Gastrocnemius medialis (tissue), 4 donors: ENCODE measurements at regions not wholly inside any gene's neighbourhood (a gene's known extent, or its start where the extent isn't known, plus 50 kb on each side); places are given as distances from the start of the nearest gene placed in this dataset.

Experiments
- ATAC-seq, 2 donors: fragments of 150-250 bp; one replicate each; pipeline ENCODE4 v1.9.1; 2016
- DNase-seq, 2 donors: peaks; one replicate each; pipeline ENCODE4 v3.0.0-alpha.2; 2019
- H3K27ac ChIP-seq, 4 donors: fragments of 200-600 bp; sonication (generic); 1 replicate in 1 of 4; 2 replicates in 3 of 4; pipeline ENCODE4 v1.5.1; 2016 to 2018; ENCODE audit warnings: mild to moderate bottlenecking in 2 of 4, moderate library complexity in 1 of 4
- H3K27me3 ChIP-seq, 3 donors: fragments of 200-600 bp; sonication (generic) in 2 of 3; 1 replicate in 1 of 3; 2 replicates in 2 of 3; pipeline versions ENCODE4 v1.5.1 to v1.6.0; 2016 to 2019; ENCODE audit warnings: mild to moderate bottlenecking in 1 of 3, moderate library complexity in 1 of 3
- H3K36me3 ChIP-seq, 2 donors: fragments of 200-600 bp; sonication (generic) in 1 of 2; one replicate each; pipeline ENCODE4 v1.5.1; 2017 to 2018
- H3K4me1 ChIP-seq, 2 donors: fragments of 200-600 bp; sonication (generic) in 1 of 2; one replicate each; pipeline ENCODE4 v1.5.1; 2016 to 2017; ENCODE audit warnings: mild to moderate bottlenecking in 2 of 2
- H3K4me3 ChIP-seq, 4 donors: fragments of 200-600 bp; sonication (generic) in 3 of 4; 1 replicate in 1 of 4; 2 replicates in 3 of 4; pipeline ENCODE4 v1.5.1; 2016 to 2019; ENCODE audit warnings: mild to moderate bottlenecking in 2 of 4
- H3K9me3 ChIP-seq, 3 donors: fragments of 200-600 bp; sonication (generic) in 2 of 3; 1 replicate in 1 of 3; 2 replicates in 2 of 3; pipeline ENCODE4 v1.5.1; 2016 to 2019
- CTCF ChIP-seq, 5 experiments: fragments of 450-650 bp in 3 of 5; fragments of 200-600 bp in 2 of 5; sonication (generic) in 2 of 5; IDR thresholded peaks in 4 of 5; conservative IDR thresholded peaks in 1 of 5; 1 replicate in 4 of 5; 2 replicates in 1 of 5; pipeline ENCODE4 v1.5.1; 2016 to 2019; ENCODE audit warnings: antibody characterized with exemption in 5 of 5, mild to moderate bottlenecking in 3 of 5, moderate library complexity in 3 of 5
- POLR2A ChIP-seq, 2 donors: fragments of 450-650 bp; IDR thresholded peaks; one replicate each; pipeline ENCODE4 v1.6.1; 2017; ENCODE audit warnings: antibody characterized with exemption in 2 of 2, mild to moderate bottlenecking in 2 of 2, moderate library complexity in 2 of 2
- in situ Hi-C, 4 donors: fragments of 200-750 bp; cut with MboI; loops; one replicate each; pipeline versions ENCODE4 v1.15.0 to v1.8.0; 2017; ENCODE audit warnings: low sequenced_read_pairs in 4 of 4
- intact Hi-C: fragments of 100-400 bp; cut with DNase I; formaldehyde crosslinking; loops from one replicate; pipeline ENCODE4 v1.15.1; 2023; ENCODE audit warnings: low total_unique reads

- TF ChIP-seq CTCF (IDR thresholded peaks at IDR 0.05 in 4 of 5, conservative IDR thresholded peaks at IDR 0.05 in 1 of 5) (no peak), POLR2A (IDR thresholded peaks at IDR 0.05) (no peak)
- H3K9me3 ChIP-seq = no peaks in the 10 kb centered on the region
- intact Hi-C loops = no loop called here
- H3K27me3 ChIP-seq = no peaks in the 10 kb centered on the region
- H3K4me1 ChIP-seq = no peaks in the 10 kb centered on the region
- H3K36me3 ChIP-seq = no peaks in the 10 kb centered on the region
- DNase-seq (no peak), ATAC-seq (no peak)
- in situ Hi-C loops = no loop called here
- no peak overlapping the region for H3K27ac ChIP-seq
- H3K4me3 ChIP-seq = no peak overlapping the region
Measured at GRCh38 chr9:87437966-87438365, 59.7 kb upstream of the DAPK1 start.

GRCh38 chr9:87441251-87441650 is 56.4 kb upstream of the DAPK1 start:
- Histone ChIP-seq H3K27ac (no peak overlapping the region), H3K4me1 (no peaks in the 10 kb centered on the region), H3K36me3 (no peaks in the 10 kb centered on the region), H3K4me3 (no peak overlapping the region), H3K27me3 (no peaks in the 10 kb centered on the region), H3K9me3 (no peaks in the 10 kb centered on the region)
- ATAC-seq (no peak), DNase-seq (no peak)
- no peak for TF ChIP-seq POLR2A (IDR thresholded peaks at IDR 0.05)
- TF ChIP-seq CTCF (IDR thresholded peaks at IDR 0.05 in 4 of 5, conservative IDR thresholded peaks at IDR 0.05 in 1 of 5) = no peak
- intact Hi-C loops (no loop called here), in situ Hi-C loops (no loop called here)

GRCh38 chr9:87442451-87442850 is 55.2 kb upstream of the DAPK1 start:
- Histone ChIP-seq H3K4me3 (no peak overlapping the region), H3K27me3 (no peaks in the 10 kb centered on the region), H3K9me3 (no peaks in the 10 kb centered on the region), H3K36me3 (no peaks in the 10 kb centered on the region), H3K27ac (no peak overlapping the region), H3K4me1 (no peaks in the 10 kb centered on the region)
- no peak for TF ChIP-seq CTCF (IDR thresholded peaks at IDR 0.05 in 4 of 5, conservative IDR thresholded peaks at IDR 0.05 in 1 of 5)
- TF ChIP-seq POLR2A (IDR thresholded peaks at IDR 0.05) = no peak
- intact Hi-C loops (no loop called here), in situ Hi-C loops (no loop called here)
- no peak for DNase-seq
- ATAC-seq = no peak

GRCh38 chr9:87443006-87443405 is 54.7 kb upstream of the DAPK1 start:
- DNase-seq = no peak
- Histone ChIP-seq H3K4me1 (no peaks in the 10 kb centered on the region), H3K9me3 (no peaks in the 10 kb centered on the region), H3K27ac (no peak overlapping the region), H3K27me3 (no peaks in the 10 kb centered on the region), H3K4me3 (no peak overlapping the region), H3K36me3 (no peaks in the 10 kb centered on the region)
- no peak for ATAC-seq
- TF ChIP-seq CTCF (IDR thresholded peaks at IDR 0.05 in 4 of 5, conservative IDR thresholded peaks at IDR 0.05 in 1 of 5) (no peak), POLR2A (IDR thresholded peaks at IDR 0.05) (no peak)
- in situ Hi-C loops = no loop called here
- intact Hi-C loops = no loop called here

GRCh38 chr9:87443461-87443860 is 54.2 kb upstream of the DAPK1 start:
- intact Hi-C loops = no loop called here
- no peak for TF ChIP-seq CTCF (IDR thresholded peaks at IDR 0.05 in 4 of 5, conservative IDR thresholded peaks at IDR 0.05 in 1 of 5)
- no peak for TF ChIP-seq POLR2A (IDR thresholded peaks at IDR 0.05)
- no peak for ATAC-seq
- in situ Hi-C loops = no loop called here
- Histone ChIP-seq H3K4me1 (no peaks in the 10 kb centered on the region), H3K27ac (no peak overlapping the region), H3K36me3 (no peaks in the 10 kb centered on the region), H3K9me3 (no peaks in the 10 kb centered on the region), H3K27me3 (no peaks in the 10 kb centered on the region), H3K4me3 (no peak overlapping the region)
- DNase-seq = no peak
